ENCODE measurements at regions not wholly inside any gene's neighbourhood (a gene's known extent, or its start where the extent isn't known, plus 50 kb on each side); places are given as distances from the start of the nearest gene placed in this dataset.
"Not testable (repeated sequence)": the region's sequence is repeated elsewhere in the genome, so short reads cannot be mapped to it uniquely, and the experiment has no call there.

DNA sequence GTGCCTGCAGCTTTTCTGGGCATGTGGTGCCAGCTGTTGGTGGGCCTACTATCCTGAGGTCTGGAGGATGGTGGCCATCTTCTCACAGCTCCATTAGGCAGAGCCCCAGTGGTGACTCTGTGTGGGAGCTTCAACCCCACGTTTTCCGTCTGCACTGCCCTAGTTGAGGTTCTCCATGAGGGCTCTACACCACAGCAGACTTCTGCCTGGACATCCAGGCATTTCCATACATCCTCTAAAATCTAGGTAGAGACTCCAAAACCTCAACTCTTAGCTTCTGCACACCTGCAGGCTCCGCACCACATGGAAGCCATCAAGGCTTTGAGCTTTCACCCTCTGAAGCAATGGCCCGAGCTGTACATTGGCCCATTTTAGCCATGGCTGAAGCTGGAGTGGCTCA lies 153.3 kb upstream of the PGRMC2 start:
- no peak for DNase-seq

GRCh38 chr4:128437023-128437422 lies 149.4 kb upstream of the PGRMC2 start:
- DNase-seq: not testable (repeated sequence)

GRCh38 chr4:128429023-128429613 lies 141.5 kb upstream of the PGRMC2 start:
- not testable (repeated sequence) for DNase-seq

DNA sequence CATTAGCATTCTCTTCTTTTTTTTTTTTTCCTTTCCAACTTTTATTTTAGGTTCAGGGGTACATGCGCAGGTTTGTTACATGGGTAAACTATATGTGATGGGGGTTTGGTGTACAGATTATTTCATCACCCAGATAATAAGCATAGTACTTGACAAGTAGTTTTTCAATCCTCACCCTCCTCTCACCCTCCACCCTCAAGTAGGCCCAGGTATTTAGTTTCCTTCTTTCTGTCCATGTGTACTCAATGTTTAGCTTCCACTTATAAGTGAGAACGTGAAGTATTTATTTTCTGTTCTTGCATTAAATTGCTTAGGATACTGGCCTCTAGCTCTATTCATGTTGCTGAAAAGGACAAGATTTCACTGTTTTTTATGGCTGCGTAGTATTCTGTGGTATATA lies 140.8 kb upstream of the PGRMC2 start:
- no peak for DNase-seq

- DNase-seq: no peak
Observed at GRCh38 chr4:128427832-128428366, 140.3 kb upstream of the PGRMC2 start.

DNA sequence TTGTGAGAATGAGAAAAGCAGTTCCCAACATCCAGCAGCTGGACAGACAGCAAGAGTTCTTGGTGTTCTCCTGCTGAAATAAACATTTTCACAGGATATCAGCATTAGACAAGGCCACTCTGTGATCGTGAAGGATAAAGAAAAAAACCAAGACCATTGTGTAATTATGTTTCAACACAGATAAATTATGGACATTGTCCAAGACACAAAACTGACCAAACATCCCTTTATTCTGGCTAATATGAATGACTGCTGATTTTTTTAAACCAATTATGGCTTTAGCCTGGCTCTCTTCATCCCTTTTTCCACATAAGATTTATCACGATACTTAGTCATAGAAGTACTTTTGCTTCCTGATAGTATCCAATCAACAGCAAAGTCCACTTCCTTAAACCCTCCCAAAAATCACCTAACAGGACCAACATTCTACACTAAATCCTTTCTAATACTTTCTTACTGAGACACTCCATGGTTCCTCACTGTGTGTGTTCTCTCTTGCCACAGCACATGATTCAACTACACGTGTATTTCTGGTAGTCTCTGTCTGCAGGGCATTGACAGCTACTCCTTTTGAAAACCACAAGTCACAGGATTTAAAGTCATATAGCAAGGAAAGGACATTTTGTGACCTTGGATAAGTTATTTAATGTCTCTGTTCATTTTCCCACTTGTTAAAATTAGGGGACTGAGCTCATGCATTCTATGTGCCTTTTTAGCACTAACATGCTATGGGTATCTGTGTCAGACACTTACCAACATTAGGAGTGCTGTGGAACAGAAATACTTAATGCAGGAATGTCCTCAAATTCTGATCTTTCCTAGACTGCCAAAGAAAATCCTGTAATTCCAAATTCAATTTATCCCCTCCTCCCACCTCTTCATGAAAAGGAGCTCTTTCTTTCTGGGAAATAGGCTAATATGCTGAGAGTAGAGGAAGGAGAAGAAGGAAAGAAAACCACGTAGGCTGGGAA lies 137.2 kb upstream of the PGRMC2 start:
- no peak for DNase-seq

DNA sequence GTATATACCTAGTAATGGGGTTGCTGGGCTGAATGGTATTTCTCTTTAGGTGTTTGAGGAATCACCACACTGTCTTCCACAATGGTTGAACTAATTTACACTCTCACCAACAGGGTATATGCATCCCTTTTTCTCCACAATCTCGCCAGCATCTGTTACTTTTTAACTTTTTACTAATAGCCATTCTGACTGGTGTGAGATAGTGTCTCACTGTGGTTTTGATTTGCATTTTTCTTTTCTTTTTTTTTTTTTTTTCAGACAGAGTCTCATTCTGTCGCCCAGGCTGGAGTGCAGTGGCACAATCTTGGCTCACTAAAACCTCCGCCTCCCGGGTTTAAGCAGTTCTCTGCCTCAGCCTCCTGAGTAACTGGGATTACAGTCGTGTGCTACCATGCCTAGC lies 134.7 kb upstream of the PGRMC2 start:
- DNase-seq: not testable (repeated sequence)

DNA sequence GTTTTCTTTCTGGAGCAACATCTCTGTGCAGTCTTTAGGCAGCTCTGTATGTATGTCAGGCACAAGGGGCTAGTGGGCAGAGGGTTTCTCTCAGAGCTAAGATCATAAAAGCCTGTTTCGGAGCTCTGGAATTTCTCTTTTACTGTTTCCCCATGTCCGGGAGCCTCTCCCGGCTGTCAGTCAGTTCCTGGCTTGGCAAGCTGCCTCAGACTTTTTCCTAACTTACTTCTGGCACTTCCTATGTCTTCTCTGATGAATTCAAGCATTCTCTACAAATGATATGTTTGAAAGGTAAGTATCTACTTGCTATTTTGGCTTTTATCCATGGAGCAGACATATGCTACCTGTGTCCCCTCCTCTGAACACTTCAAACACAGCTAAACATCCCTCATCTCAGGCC lies 129.3 kb upstream of the PGRMC2 start:
- no peak for DNase-seq

DNA sequence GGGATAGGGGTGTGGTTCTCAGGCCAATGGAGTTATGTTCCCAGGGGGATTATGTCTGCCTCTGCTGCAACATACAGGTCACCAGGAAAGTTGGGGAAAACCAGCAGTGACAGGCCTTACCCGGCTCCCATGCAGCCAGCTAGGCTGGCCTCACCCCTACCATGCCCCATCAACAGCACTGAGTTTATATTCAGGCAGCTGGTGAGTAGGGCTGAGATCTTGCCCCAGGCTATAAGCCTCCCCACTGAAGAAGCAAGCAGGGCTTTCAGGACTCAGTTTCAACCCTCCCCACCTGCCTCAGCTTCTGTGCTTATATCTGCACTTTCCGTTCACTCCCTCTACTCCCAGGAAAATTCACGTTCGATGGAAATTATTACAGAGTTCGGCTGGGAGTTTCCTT lies 122.4 kb upstream of the PGRMC2 start:
- DNase-seq: no peak

GRCh38 chr4:128403586-128403985 lies 116.0 kb upstream of the PGRMC2 start:
- DNase-seq: no peak

- no peak for DNase-seq
Observed at GRCh38 chr4:128394778-128395177, 107.2 kb upstream of the PGRMC2 start.

DNA sequence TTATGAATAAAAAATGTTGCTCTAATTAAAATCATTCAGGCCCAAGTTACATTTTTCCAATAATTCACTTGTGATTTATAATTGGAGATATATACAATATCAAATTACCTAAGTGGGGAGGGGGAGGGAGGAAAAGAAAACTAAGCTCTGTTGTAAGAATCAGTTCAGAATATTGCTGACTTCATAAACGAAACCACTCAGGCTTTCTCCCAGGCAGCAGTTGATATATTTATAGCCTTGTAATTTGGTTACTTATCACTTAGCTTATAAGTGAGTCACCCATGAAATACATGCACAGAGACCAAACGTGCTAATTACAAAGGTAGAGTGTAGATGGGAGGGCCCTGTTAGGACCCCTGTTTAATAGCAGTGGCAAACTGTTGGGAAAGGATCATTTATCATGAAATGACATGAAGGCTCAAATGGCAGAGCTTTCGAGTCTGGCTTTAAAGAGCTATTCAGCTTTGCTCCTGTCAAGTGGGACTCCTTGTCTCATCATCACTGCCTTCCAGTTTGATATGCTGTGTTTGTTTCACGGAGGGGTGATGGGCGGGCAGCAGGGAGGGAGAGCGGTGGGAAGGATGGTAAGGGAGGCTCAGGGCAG lies 105.6 kb upstream of the PGRMC2 start:
- DNase-seq: no peak

DNA sequence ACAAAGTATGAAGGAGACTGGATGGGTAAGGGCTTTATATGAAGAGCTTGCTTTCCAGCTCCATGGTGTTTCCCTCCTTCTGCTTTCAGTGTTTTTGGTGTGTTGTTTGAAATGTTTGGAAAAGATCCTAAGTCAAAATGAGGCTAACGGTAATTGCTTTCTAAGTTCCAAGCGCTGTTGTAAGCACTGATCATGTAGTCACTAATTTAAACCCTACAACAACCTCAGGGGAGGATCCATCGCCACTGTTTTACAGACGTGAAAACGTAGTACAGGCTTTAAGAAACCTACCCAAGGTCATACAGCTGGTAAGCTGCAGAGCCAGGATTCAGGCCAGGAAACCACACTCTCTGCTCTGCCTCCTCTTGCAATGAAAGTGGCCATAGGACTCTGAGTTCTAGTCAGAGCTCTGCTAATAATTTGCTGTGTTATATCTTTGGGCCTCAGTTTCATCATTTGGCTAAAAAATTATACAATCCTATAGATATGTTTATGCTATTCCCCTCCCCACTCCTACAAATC lies 102.9 kb upstream of the PGRMC2 start:
- no peak for DNase-seq

DNA sequence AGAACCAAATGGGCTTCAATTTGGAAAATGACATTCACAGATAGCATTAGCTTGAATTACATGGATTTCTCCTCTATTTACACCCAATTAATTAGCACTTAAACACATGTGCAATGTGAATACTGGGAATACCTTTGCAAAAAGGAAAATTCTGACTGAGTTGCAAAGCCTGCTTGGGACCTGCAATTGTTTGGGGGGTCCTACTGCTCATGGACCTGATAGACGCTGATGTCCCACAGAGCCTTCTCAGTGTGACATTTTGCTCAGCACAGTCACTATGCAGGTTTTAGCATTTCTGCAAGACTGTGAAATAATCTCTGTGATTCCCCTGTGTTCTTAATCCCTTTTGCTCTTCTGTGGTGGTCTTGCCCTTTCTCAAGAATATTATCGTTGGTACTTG lies 101.2 kb upstream of the PGRMC2 start:
- no peak for DNase-seq

DNA sequence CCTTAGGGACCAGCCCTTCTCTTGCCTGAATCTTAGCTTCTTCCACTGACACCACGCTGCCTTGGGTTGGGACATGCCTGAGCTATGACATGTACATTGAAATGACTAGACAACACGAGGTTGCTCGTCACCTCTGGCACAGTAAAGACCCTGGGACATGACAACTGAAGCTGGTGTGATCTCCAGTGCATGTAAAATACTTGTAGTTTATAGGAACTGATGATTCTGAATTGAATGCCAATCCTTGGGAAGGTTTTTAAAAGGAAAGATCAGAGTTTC lies 100.7 kb upstream of the PGRMC2 start:
- DNase-seq: no peak

GRCh38 chr4:128387600-128388351 lies 100.2 kb upstream of the PGRMC2 start:
- DNase-seq: no peak

- peak; percentile 68 for DNase-seq
Observed at GRCh38 chr4:128386761-128387599, 99.4 kb upstream of the PGRMC2 start.

- no peak for DNase-seq
Observed at GRCh38 chr4:128385683-128386304, 98.2 kb upstream of the PGRMC2 start.

- no peak for DNase-seq
Observed at GRCh38 chr4:128384765-128385598, 97.4 kb upstream of the PGRMC2 start.

DNA sequence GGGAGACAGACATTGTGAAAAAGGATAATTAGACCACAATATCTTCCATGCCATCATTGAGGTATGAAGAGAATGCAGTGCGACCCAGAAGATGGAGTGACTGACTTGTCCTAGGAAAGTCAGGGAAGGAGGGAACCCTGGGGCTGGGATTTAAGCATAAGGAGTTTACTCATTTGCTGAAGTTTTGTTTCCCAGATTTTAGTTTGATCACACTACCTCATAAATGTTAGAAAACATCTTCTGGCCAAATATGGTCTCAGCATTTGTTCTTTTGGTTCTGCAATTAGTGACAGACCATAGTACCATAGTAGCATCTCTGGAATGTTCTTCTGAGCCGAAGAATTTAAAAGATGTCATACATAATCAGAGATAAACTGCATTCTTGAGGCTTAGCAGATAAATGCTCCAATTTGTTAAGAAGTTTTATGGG lies 96.5 kb upstream of the PGRMC2 start:
- no peak for DNase-seq
